ENCODE measurements at regions not wholly inside any gene's neighbourhood (a gene's known extent, or its start where the extent isn't known, plus 50 kb on each side); places are given as distances from the start of the nearest gene placed in this dataset.

DNA sequence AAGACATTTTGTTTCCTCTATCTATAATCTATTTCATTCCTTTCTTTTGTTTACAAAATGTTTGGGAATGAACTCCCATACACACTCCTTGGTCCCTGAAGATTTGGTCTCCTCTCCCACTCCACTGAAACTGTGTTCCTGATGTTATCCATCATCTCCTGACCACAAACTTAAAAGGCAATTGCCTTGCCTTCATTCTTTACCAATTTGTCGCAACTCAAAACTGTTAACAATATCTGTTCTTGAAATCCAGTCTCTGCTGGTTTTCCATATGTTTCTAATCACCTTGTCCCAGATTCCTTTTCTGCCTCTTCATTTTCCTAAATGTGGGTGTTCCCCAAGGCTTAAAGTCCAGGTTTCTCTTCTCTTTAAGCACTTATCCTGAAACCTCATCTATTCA lies 262.2 kb upstream of the TTC29 start:
- Histone ChIP-seq H3K27me3 (no peaks in the 10 kb centered on the region), H3K4me1 (no peaks in the 10 kb centered on the region), H3K27ac (no peak overlapping the region), H3K36me3 (no peaks in the 10 kb centered on the region), H3K4me3 (no peak overlapping the region), H3K9me3 (no peaks in the 10 kb centered on the region)
- TF ChIP-seq POLR2A (IDR thresholded peaks at IDR 0.05): no peak
- TF ChIP-seq, protein P1, sequence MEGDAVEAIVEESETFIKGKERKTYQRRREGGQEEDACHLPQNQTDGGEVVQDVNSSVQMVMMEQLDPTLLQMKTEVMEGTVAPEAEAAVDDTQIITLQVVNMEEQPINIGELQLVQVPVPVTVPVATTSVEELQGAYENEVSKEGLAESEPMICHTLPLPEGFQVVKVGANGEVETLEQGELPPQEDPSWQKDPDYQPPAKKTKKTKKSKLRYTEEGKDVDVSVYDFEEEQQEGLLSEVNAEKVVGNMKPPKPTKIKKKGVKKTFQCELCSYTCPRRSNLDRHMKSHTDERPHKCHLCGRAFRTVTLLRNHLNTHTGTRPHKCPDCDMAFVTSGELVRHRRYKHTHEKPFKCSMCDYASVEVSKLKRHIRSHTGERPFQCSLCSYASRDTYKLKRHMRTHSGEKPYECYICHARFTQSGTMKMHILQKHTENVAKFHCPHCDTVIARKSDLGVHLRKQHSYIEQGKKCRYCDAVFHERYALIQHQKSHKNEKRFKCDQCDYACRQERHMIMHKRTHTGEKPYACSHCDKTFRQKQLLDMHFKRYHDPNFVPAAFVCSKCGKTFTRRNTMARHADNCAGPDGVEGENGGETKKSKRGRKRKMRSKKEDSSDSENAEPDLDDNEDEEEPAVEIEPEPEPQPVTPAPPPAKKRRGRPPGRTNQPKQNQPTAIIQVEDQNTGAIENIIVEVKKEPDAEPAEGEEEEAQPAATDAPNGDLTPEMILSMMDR (IDR thresholded peaks at IDR 0.05): no peak
- DNase-seq: no peak
- intact Hi-C loops (cut with DNase I): no loop called here
- 73 to 88% methylated on average over 1 of the region's 1 CpG for WGBS, 2 donors

DNA sequence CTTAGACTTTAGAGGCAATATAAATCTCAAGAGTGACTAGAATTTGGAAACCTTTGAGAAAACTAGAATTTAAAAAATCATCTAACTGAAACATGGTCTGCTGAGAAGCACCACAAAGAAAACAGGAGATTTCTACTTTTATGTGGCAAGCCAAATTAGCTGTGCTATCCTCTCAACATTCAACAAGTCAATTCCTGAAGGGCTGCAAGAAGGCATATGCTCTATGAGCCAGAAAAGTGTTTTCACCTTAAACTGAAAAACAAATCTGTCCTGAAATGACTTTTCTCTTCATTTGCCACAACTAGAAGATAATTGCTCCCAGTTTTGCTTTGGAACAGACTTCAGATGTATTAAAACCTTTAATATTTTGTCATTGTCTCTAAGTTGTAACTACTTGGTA lies 263.2 kb upstream of the EDNRA start:
- Histone ChIP-seq H3K9me3 (no peaks in the 10 kb centered on the region), H3K27me3 (no peaks in the 10 kb centered on the region), H3K4me3 (no peak overlapping the region), H3K27ac (no peak overlapping the region), H3K36me3 (no peaks in the 10 kb centered on the region), H3K4me1 (no peaks in the 10 kb centered on the region)
- DNase-seq: no peak
- TF ChIP-seq, protein P1 (IDR thresholded peaks at IDR 0.05): no peak
- TF ChIP-seq POLR2A (IDR thresholded peaks at IDR 0.05): no peak
- intact Hi-C loops (cut with DNase I): no loop called here

DNA sequence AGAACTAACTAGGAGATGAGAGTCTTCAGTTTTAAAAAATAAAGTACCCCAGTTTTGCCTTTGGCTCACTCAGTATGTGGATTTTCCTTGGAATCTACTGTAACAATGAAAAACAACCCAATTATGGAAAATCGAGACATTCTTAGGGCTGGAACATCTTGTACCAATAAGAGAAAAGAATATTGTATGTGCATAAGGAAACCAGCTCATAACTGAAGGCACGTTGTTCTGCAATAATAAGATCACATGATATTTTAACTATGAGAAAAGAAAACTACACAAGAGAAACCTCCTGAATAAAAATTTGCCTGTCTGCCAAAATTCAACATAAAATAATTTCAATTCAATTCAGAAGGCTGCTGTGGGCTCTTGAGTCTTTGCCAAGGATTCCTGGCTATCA lies 261.8 kb upstream of the EDNRA start:
- H3K4me1 ChIP-seq: no peaks in the 10 kb centered on the region
- intact Hi-C loops (cut with DNase I): no loop called here
- no peak overlapping the region for H3K27ac ChIP-seq
- WGBS, 2 donors: 56 to 78% methylated on average over 2 of the region's 2 CpGs
- H3K9me3 ChIP-seq: no peaks in the 10 kb centered on the region
- DNase-seq: no peak
- TF ChIP-seq POLR2A (IDR thresholded peaks at IDR 0.05): no peak
- TF ChIP-seq, protein P1 (IDR thresholded peaks at IDR 0.05): no peak
- H3K36me3 ChIP-seq: no peaks in the 10 kb centered on the region
- H3K4me3 ChIP-seq: no peak overlapping the region
- H3K27me3 ChIP-seq: no peaks in the 10 kb centered on the region

DNA sequence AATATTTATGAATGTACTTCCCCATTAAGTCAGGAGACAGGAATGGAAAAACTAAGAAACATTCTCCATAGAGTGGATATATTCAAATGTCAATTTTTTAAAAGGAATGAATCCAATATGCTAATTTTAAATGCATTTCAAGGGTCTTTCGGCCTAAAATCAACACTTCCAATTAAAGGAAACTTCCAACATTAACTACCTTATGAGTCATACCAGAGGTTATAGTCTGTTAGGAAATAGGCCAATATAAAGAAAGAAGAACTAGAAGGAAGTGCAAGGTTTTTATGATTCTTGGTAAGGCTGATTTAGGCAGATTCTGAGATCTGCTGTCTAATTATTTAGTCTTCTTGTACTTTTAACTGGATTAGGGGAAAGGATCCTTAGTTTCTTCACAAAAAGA lies 260.1 kb upstream of the EDNRA start:
- intact Hi-C loops (cut with DNase I): no loop called here
- no peak overlapping the region for H3K27ac ChIP-seq
- H3K9me3 ChIP-seq: no peaks in the 10 kb centered on the region
- no peaks in the 10 kb centered on the region for H3K4me1 ChIP-seq
- TF ChIP-seq POLR2A (IDR thresholded peaks at IDR 0.05): no peak
- TF ChIP-seq, protein P1 (IDR thresholded peaks at IDR 0.05): no peak
- H3K4me3 ChIP-seq: no peak overlapping the region
- WGBS, 2 donors: 43 to 74% methylated on average over 1 of the region's 1 CpG
- DNase-seq: no peak
- H3K27me3 ChIP-seq: no peaks in the 10 kb centered on the region
- H3K36me3 ChIP-seq: no peaks in the 10 kb centered on the region

DNA sequence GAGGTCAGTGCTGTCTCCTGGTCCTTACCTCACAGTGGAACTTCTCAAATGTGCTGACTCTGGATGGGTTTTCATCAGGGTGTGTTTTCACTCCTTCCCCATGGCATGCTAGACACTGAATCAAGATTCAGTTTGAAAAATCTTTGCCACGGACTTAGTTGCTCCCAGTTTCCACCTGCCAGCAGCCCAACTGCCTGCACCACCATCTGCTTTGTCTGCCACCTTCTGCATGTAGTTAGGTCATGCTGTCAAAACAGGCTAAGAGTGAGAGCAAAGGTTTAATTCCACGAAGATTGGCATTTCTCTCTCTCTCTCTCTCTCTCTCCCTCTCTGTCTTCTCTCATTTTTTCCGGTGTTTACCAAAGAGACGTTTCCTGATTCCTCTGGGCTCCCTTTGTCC lies 258.0 kb upstream of the EDNRA start:
- no peak overlapping the region for H3K27ac ChIP-seq
- H3K4me3 ChIP-seq: no peak overlapping the region
- H3K9me3 ChIP-seq: no peaks in the 10 kb centered on the region
- no peaks in the 10 kb centered on the region for H3K4me1 ChIP-seq
- DNase-seq: no peak
- intact Hi-C loops (cut with DNase I): no loop called here
- WGBS, 2 donors: 64 to 65% methylated on average over 4 of the region's 4 CpGs
- no peaks in the 10 kb centered on the region for H3K36me3 ChIP-seq
- no peaks in the 10 kb centered on the region for H3K27me3 ChIP-seq
- no peak for TF ChIP-seq POLR2A (IDR thresholded peaks at IDR 0.05)
- TF ChIP-seq, protein P1 (IDR thresholded peaks at IDR 0.05): no peak
